HG03460 (cell line): ENCODE measurements at regions not wholly inside any gene's neighbourhood (a gene's known extent, or its start where the extent isn't known, plus 50 kb on each side); places are given as distances from the start of the nearest gene placed in this dataset.
"Not testable (repeated sequence)": the region's sequence is repeated elsewhere in the genome, so short reads cannot be mapped to it uniquely, and the experiment has no call there.

Experiments used
- ATAC-seq: cut with Tn5 transposase; IDR thresholded peaks from one replicate; pipeline ENCODE4 v1.9.1; 2021; ENCODE audit not compliant: unreplicated experiment

GRCh38 chr5:27463446-27464149 lies 425.2 kb upstream of the CDH9 start:
- ATAC-seq: no peak

DNA sequence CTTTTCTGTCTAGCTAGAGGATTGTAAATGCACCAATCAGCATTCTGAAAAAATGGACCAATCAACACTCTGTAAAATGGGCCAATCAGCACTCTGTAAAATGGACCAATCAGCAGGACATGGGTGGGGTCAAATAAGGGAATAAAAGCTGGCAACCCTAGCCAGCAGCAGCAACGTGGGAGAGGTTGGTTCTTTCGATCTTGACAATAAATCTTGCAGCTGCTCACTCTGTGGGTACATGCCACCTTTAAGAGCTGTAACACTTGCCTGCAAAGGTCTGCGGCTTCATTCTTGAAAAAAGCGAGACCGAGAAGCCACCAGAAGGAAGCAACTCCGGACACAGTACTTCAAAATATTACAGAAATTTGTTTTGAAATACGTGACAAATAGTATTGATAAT lies 424.6 kb upstream of the CDH9 start:
- ATAC-seq: no peak

- ATAC-seq: no peak
Measured at GRCh38 chr5:27458287-27458686, 419.9 kb upstream of the CDH9 start.

DNA sequence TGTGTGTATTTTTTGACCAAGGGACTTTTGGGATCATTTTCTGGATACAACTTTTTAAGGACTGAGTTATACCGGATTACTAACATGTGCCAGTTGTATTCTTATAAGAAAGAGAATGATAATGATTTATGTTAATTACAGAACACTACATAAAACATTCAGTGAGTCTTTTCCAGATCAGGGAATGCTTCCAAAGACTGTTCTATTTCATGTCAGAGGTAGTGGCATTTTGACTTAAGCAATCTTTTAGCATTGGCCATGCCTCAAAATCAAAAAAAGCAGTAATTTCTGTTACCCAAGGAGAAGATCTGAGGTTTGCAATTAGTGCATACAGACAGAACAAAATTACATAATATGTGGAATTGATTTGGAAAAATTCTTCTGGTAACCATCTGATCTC lies 413.0 kb upstream of the CDH9 start:
- no peak for ATAC-seq

- no peak for ATAC-seq
Measured at GRCh38 chr5:27450607-27451006, 412.2 kb upstream of the CDH9 start.

DNA sequence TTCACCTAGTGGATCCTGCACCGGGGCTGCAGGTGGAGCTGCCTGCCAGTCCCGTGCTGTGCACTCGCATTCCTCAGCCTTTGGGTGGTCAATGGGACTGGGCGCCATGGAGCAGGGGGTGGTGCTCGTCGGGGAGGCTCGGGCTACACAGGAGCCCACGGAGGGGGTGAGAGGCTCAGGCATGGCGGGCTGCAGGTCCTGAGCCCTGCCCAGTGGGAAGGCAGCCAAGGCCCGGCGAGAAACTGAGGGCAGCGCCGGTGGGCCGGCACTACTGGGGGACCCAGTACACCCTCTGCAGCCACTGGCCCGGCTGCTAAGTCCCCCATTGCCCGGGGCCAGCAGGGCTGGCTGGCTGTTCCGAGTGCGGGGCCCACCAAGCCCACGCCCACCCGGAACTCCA lies 401.0 kb upstream of the CDH9 start:
- not testable (repeated sequence) for ATAC-seq

DNA sequence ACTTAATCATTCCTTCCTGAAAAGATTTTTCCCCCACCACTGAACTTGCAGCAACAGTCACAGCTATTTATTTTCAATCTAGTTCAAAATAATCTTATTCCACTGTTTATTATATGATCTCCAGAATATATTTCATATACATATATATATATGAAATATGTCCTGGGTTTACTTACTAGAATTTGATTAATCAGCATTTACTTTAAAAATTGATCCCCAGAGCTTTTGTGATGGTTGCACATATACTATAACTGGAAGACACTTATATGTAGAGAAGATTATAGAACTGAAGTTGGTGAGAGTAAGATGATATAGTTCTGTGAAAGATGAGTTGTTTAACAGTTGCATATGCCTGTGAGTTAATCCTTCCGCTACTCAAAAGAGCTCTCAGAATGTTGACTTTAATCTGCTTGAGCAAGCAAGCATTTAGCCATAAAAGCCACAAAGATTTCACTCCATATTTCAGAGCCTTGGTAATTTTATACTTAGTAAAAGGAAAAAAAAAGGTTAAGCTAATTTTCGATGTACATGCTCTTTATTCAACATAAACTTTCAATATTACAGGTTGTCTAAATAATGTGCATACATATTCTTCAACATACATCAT lies 399.3 kb upstream of the CDH9 start:
- no peak for ATAC-seq

DNA sequence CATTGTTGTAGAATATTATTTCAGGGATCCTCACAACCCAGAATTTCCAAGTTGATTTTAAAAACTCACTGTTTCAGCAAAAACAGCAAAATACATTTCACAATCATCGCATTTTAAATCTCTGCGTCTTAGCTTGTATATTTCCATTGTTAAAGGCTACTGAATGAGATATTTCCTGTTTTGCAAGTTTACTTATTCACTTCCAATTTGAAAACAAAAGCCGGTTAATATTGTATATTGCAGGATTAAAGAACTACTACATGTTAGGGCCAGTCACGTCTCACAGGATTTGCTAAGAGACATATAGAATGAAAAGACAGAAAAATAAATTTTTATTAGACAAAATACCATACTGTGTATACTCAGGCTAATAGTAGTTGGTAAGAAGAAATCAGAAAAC lies 395.9 kb upstream of the CDH9 start:
- no peak for ATAC-seq

DNA sequence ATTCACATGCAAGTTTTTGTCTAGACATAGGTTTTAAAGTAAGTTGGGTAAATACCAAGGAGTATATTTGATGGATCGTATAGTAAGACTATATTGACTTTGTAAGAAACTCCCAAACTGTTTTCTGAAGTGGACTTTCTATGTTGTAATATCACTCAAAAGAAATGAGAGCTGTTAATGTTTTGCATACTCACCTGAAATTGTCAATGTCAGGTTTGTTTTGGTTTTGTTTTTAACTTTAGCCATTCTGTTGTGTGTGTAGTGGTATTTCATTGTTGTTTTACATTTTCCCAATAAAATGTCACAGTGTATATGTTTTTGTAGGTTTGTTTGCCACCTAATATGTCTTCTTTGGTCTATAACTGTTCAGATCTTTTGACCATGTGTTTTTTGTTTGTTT lies 375.7 kb upstream of the CDH9 start:
- no peak for ATAC-seq

GRCh38 chr5:27412384-27412783 lies 374.0 kb upstream of the CDH9 start:
- no peak for ATAC-seq

DNA sequence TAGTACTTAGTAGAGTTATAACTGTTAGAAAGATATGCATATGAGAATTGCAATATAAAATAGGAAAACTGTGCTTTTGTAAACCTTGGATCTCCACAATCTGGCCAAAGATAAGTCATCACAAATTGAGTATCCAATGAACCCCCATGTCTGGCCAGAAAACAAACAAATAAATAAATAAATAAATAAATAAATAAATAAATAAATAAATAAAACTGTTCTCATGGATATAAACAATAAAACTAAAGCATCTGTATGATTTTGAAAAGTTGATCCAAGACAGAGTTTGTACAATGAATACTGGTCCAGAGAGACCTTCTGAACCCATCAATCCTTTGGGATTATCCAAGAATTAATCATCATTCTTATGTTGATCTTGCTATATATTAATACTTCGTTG lies 367.6 kb upstream of the CDH9 start:
- ATAC-seq: no peak

- ATAC-seq: no peak
Measured at GRCh38 chr5:27403243-27403882, 365.0 kb upstream of the CDH9 start.

DNA sequence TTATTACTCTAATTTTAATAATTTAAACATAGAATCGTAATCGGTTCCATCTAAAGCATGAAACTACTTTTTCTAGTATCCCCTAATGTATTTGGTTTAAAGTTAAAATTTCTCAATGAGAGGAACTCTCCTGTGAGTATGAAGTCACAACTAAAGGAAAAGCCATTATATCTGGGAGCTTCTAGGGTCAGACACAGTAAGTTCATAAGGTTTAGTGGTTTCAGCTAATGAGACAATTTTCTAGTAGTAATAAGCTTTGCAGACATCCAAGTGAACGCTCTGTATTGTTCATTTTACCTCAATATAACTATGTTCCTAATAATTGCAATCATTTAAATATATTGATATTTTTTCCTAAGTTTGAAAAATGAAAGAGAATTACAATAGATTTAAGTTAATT lies 364.4 kb upstream of the CDH9 start:
- ATAC-seq: no peak

DNA sequence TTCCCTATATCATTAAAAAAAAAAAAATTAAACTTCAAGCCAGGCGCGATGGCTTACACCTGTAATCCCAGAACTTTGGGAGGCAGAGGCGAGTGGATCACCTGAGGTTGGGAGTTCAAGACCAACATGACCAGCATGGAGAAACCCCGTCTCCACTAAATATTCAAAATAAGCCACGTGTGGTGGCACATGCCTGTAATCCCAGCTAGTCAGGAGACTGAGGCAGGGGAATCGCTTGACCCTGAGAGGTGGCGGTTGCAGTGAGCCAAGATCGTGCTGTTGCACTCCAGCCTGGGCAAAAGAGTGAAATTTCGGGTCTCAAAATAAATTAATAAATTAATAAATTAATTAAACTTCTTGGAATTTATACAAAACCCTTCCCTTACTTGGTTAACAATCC lies 358.6 kb upstream of the CDH9 start:
- ATAC-seq: no peak

- ATAC-seq: no peak
Measured at GRCh38 chr5:27392716-27393115, 354.3 kb upstream of the CDH9 start.

- ATAC-seq: no peak
Measured at GRCh38 chr5:27389696-27390095, 351.3 kb upstream of the CDH9 start.

DNA sequence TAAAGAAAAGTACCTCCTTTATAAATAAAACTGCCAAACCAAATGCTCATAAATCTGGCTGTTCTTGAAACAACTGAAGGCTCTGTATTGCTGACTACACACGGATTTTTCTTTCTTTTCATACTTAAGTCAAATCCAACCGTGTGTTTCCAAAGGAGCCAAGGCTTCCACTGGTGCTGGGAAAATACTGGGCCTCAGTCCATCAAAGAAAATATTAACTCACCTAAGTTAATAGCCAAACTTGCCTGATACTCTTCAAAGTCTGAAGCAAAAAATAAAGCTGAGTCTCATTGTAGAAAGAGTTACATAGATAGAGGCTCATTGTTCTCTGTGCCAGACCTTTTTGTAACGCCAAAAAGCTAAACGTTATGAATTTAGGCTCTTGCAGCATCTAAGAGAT lies 350.4 kb upstream of the CDH9 start:
- ATAC-seq: no peak

DNA sequence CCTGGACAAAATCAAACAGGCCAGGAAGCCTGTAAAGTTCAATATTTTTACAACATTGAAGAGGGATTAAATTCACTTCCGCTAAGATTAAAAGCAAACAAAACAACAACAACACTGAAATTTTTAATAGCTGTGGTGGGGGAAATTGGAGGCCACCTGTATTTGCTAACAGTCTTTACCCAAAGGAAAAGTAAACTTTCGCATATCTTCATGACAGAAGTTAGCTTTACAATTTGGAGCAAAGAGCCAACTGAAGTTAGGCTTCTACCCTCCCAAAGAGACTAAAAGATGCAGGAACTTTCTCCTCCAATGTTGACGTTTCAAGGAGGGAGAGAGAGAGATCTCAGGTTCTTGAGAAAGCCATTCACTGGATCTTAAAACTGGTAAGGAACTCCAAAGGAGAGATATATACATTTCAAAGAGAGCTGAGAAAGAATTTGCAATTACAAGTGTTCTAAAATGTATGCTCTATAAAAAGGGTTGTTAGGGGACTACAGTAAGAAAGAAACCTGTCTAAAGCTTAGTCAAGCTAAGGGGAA lies 349.2 kb upstream of the CDH9 start:
- no peak for ATAC-seq

GRCh38 chr5:27381686-27382085 lies 343.3 kb upstream of the CDH9 start:
- ATAC-seq: no peak

- no peak for ATAC-seq
Measured at GRCh38 chr5:27377626-27378025, 339.2 kb upstream of the CDH9 start.

DNA sequence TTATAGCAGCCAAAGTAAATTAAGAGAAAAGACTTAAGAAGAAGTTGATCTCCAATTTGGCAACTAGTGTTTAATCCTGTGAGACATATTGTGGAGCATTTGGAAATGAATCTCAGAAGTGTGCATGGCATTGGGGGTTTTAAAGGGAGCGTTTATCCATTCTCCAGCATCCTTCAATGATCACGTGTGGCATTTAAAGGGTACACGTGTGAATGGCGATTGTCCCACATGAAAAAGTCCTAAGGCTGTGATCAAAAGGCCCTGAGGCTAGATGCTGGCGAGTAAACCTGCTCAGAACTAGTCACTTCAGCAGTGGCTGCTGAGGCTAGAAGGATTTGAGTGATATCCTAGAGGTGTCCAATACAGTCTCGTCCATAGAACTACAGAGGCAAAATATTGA lies 315.6 kb upstream of the CDH9 start:
- ATAC-seq: no peak

GRCh38 chr5:27353540-27353939 lies 315.2 kb upstream of the CDH9 start:
- ATAC-seq: no peak
